ENCODE measurements at regions not wholly inside any gene's neighbourhood (a gene's known extent, or its start where the extent isn't known, plus 50 kb on each side); places are given as distances from the start of the nearest gene placed in this dataset.
"Not testable (repeated sequence)": the region's sequence is repeated elsewhere in the genome, so short reads cannot be mapped to it uniquely, and the experiment has no call there.

DNA sequence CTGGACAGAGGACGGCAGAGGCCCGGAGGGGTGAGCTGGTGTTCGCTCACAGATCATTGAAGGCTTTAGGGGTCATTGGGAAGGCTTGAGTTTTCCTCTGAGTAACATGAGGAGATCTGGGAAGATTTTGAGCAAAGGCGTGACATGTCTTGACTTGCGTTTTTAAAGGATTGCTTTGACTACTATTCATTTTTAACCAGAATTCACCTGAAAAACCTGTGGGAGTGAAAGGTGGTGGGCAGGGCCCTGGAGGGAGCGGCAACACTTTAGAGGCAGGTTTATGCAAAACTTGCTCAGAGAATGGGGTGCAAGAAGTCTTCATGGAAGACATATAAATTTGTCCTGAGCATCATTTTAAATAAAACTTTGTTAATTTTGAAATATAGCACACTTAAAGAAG lies 72.2 kb upstream of the EEF1E1 start:
- TF ChIP-seq EP300 (IDR thresholded peaks at IDR 0.05) (no peak), POLR2AphosphoS5 (IDR thresholded peaks at IDR 0.05) (no peak)
- TF ChIP-seq, protein P1, sequence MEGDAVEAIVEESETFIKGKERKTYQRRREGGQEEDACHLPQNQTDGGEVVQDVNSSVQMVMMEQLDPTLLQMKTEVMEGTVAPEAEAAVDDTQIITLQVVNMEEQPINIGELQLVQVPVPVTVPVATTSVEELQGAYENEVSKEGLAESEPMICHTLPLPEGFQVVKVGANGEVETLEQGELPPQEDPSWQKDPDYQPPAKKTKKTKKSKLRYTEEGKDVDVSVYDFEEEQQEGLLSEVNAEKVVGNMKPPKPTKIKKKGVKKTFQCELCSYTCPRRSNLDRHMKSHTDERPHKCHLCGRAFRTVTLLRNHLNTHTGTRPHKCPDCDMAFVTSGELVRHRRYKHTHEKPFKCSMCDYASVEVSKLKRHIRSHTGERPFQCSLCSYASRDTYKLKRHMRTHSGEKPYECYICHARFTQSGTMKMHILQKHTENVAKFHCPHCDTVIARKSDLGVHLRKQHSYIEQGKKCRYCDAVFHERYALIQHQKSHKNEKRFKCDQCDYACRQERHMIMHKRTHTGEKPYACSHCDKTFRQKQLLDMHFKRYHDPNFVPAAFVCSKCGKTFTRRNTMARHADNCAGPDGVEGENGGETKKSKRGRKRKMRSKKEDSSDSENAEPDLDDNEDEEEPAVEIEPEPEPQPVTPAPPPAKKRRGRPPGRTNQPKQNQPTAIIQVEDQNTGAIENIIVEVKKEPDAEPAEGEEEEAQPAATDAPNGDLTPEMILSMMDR (IDR thresholded peaks at IDR 0.05) = no peak
- 66% methylated on average over 6 of the region's 6 CpGs for WGBS
- DNase-seq (ENCODE audit: low spot score in 2 of 2) = no peak
- Histone ChIP-seq H3K27me3 (peaks cover 5% of the 10 kb centered on the region), H3K4me3 (no peak overlapping the region), H3K9me3 (no peaks in the 10 kb centered on the region), H3K4me1 (no peaks in the 10 kb centered on the region), H3K27ac (no peak overlapping the region), H3K36me3 (no peaks in the 10 kb centered on the region)

DNA sequence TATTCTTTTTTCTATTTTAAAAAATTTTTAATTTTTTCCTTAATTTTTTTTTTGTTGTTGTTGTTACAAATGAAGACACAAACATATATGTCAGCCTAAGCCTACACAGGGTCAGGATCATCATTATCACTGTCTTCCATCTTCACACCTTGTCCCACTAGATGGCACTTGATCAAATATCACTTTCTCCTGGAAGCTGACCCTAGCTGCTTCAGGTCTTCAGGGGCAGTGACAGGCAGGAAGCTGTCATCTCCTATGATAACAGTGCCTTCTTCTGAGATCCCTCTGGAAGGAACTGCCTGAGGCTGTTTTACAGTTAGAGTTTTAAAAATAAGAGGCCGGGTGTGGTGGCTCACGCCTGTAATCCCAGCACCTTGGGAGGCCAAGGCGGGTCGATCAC lies 70.2 kb upstream of the EEF1E1 start:
- H3K27me3 ChIP-seq = no peaks in the 10 kb centered on the region
- TF ChIP-seq, protein P1 (IDR thresholded peaks at IDR 0.05) = no peak
- TF ChIP-seq POLR2AphosphoS5 (IDR thresholded peaks at IDR 0.05) (no peak), POLR2A (IDR thresholded peaks at IDR 0.05) (no peak), EP300 (IDR thresholded peaks at IDR 0.05) (no peak)
- no peaks in the 10 kb centered on the region for H3K4me1 ChIP-seq
- H3K4me3 ChIP-seq = no peak overlapping the region
- H3K36me3 ChIP-seq = no peaks in the 10 kb centered on the region
- 85% methylated on average over 4 of the region's 4 CpGs for WGBS
- DNase-seq (ENCODE audit: low spot score in 2 of 2) = no peak
- no peak overlapping the region for H3K27ac ChIP-seq
- no peaks in the 10 kb centered on the region for H3K9me3 ChIP-seq

DNA sequence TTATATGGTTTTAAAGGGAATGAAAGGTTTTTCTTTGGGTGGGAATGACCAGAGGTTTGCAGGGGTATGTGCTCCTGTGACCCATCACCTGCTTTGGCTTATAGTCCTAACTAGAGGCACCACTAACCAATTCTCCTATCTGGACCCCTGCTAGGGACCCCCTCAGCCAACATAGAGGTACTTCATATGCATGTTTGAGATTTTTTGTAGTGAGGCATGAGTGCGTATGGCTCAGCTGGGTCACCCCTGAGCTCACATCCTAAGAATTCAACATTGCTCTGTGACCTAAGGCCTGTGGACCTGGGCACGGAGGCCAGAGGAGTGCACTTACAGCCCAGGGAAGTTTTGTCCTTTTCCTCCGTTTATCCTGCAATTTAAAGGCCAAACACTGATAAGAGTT lies 68.4 kb upstream of the EEF1E1 start:
- Histone ChIP-seq H3K27ac (no peak overlapping the region), H3K9me3 (no peaks in the 10 kb centered on the region), H3K4me1 (no peaks in the 10 kb centered on the region), H3K27me3 (no peaks in the 10 kb centered on the region), H3K4me3 (no peak overlapping the region), H3K36me3 (no peaks in the 10 kb centered on the region)
- TF ChIP-seq, protein P1 (IDR thresholded peaks at IDR 0.05) = no peak
- no peak for TF ChIP-seq POLR2A (IDR thresholded peaks at IDR 0.05)
- no peak for TF ChIP-seq EP300 (IDR thresholded peaks at IDR 0.05)
- TF ChIP-seq POLR2AphosphoS5 (IDR thresholded peaks at IDR 0.05) = no peak
- WGBS = 84% methylated on average over 3 of the region's 3 CpGs
- no peak for DNase-seq (ENCODE audit: low spot score in 2 of 2)

DNA sequence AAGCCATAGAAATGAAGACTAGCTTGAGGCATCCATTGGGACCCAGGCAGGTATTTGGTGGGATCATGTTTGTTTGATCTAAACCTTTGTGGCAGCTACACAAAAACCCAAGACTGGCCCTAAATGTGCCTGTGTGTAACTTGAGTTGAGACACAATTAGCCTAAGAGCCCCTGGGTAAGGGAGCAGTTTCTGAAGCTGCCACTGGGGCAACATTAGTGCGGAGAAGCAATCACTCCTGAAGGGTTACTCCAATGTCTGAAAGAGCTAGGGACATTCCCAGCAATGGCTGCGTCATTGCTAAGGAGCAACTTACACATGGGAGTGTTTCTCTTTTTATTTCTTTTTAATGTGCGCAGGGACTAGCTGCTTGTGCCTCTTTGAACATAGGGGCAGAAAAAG lies 67.9 kb upstream of the EEF1E1 start:
- Histone ChIP-seq H3K9me3 (no peaks in the 10 kb centered on the region), H3K27me3 (no peaks in the 10 kb centered on the region), H3K4me1 (no peaks in the 10 kb centered on the region), H3K27ac (no peak overlapping the region), H3K36me3 (no peaks in the 10 kb centered on the region), H3K4me3 (no peak overlapping the region)
- no peak for TF ChIP-seq POLR2AphosphoS5 (IDR thresholded peaks at IDR 0.05)
- TF ChIP-seq, protein P1 (IDR thresholded peaks at IDR 0.05) = no peak
- TF ChIP-seq EP300 (IDR thresholded peaks at IDR 0.05) = no peak
- TF ChIP-seq POLR2A (IDR thresholded peaks at IDR 0.05) = no peak
- 97% methylated on average over 3 of the region's 3 CpGs for WGBS
- no peak for DNase-seq (ENCODE audit: low spot score in 2 of 2)

DNA sequence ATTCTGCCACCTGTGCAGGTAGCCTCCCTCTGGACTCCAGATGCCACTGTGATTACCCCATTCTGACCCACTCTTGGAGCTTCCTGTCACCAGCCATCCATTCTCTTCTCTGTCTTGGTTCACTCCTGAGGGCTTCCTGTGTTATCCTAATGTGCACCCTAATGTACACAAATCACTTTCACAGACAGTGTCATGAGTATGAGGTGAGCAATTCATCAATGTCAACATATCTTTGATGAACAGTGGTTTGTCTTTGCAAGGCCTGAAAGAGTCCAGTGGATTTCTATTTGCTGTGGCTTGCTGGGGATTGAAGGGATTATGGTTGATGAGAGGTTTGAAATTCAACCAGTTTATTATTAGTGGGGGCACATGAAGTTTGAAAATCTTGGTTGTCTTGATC lies 63.8 kb upstream of the EEF1E1 start:
- H3K4me1 ChIP-seq = no peaks in the 10 kb centered on the region
- H3K4me3 ChIP-seq = no peak overlapping the region
- DNase-seq (ENCODE audit: low spot score in 2 of 2) = no peak
- H3K27ac ChIP-seq = no peak overlapping the region
- TF ChIP-seq POLR2AphosphoS5 (IDR thresholded peaks at IDR 0.05) = no peak
- TF ChIP-seq POLR2A (IDR thresholded peaks at IDR 0.05) = no peak
- TF ChIP-seq EP300 (IDR thresholded peaks at IDR 0.05) = no peak
- TF ChIP-seq, protein P1 (IDR thresholded peaks at IDR 0.05) = no peak
- no peaks in the 10 kb centered on the region for H3K36me3 ChIP-seq
- no peaks in the 10 kb centered on the region for H3K27me3 ChIP-seq
- no peaks in the 10 kb centered on the region for H3K9me3 ChIP-seq

DNA sequence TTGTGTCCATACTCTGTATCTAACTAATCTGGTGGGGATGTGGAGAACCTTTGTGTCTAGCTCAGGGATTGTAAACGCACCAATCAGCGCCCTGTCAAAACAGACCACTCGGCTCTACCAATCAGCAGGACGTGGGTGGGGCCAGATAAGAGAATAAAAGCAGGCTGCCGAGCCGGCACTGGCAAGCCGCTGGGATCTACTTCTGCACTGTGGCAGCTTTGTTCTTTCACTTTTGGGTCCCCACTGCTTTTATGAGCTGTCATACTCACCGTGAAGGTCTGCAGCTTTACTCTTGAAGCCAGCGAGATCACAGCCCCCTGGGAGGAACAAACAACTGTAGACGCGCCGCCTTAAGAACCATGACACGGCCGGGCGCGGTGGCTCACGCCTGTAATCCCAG lies 62.7 kb upstream of the EEF1E1 start:
- H3K4me3 ChIP-seq; H3K27ac ChIP-seq; H3K4me1 ChIP-seq; H3K27me3 ChIP-seq; H3K9me3 ChIP-seq; H3K36me3 ChIP-seq; DNase-seq (ENCODE audit: low spot score in 2 of 2): not testable (repeated sequence)
- 94% methylated on average over 15 of the region's 17 CpGs for WGBS

DNA sequence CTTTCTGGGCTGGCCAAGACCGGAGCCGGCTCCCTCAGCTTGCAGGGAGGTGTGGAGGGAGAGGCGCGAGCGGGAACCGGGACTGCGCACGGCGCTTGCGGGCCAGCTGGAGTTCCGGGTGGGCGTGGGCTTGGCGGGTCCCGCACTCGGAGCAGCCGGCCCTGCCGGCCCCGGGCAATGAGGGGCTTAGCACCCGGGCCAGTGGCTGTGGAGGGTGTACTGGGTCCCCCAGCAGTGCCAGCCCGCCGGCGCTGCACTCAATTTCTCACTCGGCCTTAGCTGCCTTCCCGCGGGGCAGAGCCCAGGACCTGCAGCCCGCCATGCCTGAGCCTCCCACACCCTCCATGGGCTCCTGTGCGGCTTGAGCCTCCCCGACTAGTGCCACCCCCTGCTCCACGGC lies 61.9 kb upstream of the EEF1E1 start:
- not testable (repeated sequence) for DNase-seq (ENCODE audit: low spot score in 2 of 2); H3K4me3 ChIP-seq; H3K27me3 ChIP-seq; H3K36me3 ChIP-seq; H3K27ac ChIP-seq; H3K4me1 ChIP-seq; H3K9me3 ChIP-seq
- WGBS = 93% methylated on average over 8 of the region's 29 CpGs
